OCI-LY7 (cell line): ENCODE measurements at regions not wholly inside any gene's neighbourhood (a gene's known extent, or its start where the extent isn't known, plus 50 kb on each side); places are given as distances from the start of the nearest gene placed in this dataset.

Experiments used
- BruUV-seq: library from RNA; stranded (reverse); fragments of 400-500 nt; replicated peaks from 2 replicates; lab custom pipeline; 2021; lab: Mats Ljungman, UMichigan
- CTCF ChIA-PET: fragments of 300-600 bp; sonication (Branson Sonifier 250); formaldehyde crosslinking; loops from one replicate; lab custom pipeline; 2022; ENCODE audit warnings: antibody characterized with exemption; ENCODE audit not compliant: unreplicated experiment; lab: Charles Lee
- POLR2A ChIA-PET: fragments of 300-600 bp; sonication (Branson Sonifier 250); formaldehyde crosslinking; loops from one replicate; lab custom pipeline; 2022; ENCODE audit warnings: antibody characterized with exemption; lab: Charles Lee
- DNase-seq: peaks from one replicate; pipeline ENCODE4 v3.0.0-alpha.2; 2015; ENCODE audit warnings: low spot score
- H2AFZ ChIP-seq: fragments of 200-600 bp; sonication (generic), shearing (Covaris generic); 2 replicates; pipeline ENCODE4 v1.6.1; 2014; ENCODE audit warnings: mild to moderate bottlenecking, antibody characterized with exemption, low read length, moderate library complexity
- H3K27ac ChIP-seq: fragments of 200-600 bp; sonication (generic); 2 replicates; pipeline ENCODE4 v1.5.1; 2014; ENCODE audit warnings: mixed run types, low read depth, mild to moderate bottlenecking, moderate library complexity, low read length, inconsistent platforms; ENCODE audit not compliant: poor library complexity, severe bottlenecking
- H3K36me3 ChIP-seq: fragments of 200-600 bp; sonication (generic); 2 replicates; pipeline ENCODE4 v1.6.1; 2014; ENCODE audit warnings: mild to moderate bottlenecking, antibody characterized with exemption, low read length, moderate library complexity, mixed read lengths; ENCODE audit not compliant: insufficient read depth
- H3K4me1 ChIP-seq: fragments of 200-600 bp; sonication (generic); 2 replicates; pipeline ENCODE4 v1.5.1; 2014; ENCODE audit warnings: mild to moderate bottlenecking, low read length; ENCODE audit not compliant: insufficient read depth, poor library complexity, severe bottlenecking
- H3K4me2 ChIP-seq: fragments of 200-600 bp; sonication (generic); 2 replicates; pipeline ENCODE4 v1.6.1; 2014; ENCODE audit warnings: mild to moderate bottlenecking, low read length
- H3K4me3 ChIP-seq: fragments of 200-600 bp; sonication (generic); 2 replicates; pipeline ENCODE4 v1.5.1; 2014; ENCODE audit warnings: mild to moderate bottlenecking, low read depth, low read length; ENCODE audit not compliant: poor library complexity, severe bottlenecking
- H3K79me2 ChIP-seq: fragments of 200-600 bp; sonication (generic); 2 replicates; pipeline ENCODE4 v1.6.1; 2016; ENCODE audit warnings: low read depth, mild to moderate bottlenecking, low read length, moderate library complexity, mixed read lengths; ENCODE audit not compliant: insufficient read depth
- H3K9me2 ChIP-seq: fragments of 200-600 bp; sonication (generic); 2 replicates; pipeline ENCODE4 v1.6.1; 2016; ENCODE audit warnings: mild to moderate bottlenecking, low read length, mixed read lengths; ENCODE audit not compliant: insufficient read depth
- H3K9me3 ChIP-seq: fragments of 200-600 bp; sonication (generic); 2 replicates; pipeline ENCODE4 v1.6.1; 2014; ENCODE audit warnings: mild to moderate bottlenecking, mixed run types, low read length, mixed read lengths
- H4K20me1 ChIP-seq: fragments of 200-600 bp; sonication (generic); 2 replicates; pipeline ENCODE4 v1.6.1; 2014; ENCODE audit warnings: mild to moderate bottlenecking, antibody characterized with exemption, low read length, moderate library complexity, mixed read lengths; ENCODE audit not compliant: insufficient read depth
- EZH2phosphoT487 ChIP-seq: fragments of 200-600 bp; sonication (generic); IDR thresholded peaks from 2 replicates; pipeline ENCODE4 v1.6.1; 2018; ENCODE audit warnings: low read depth, borderline replicate concordance, mild to moderate bottlenecking, mixed run types, antibody characterized with exemption, low read length, moderate library complexity, mixed read lengths
- intact Hi-C: fragments of 100-400 bp; cut with micrococcal nuclease; formaldehyde crosslinking; loops from one replicate; pipeline ENCODE4 v1.10.0; 2022; ENCODE audit not compliant: unreplicated experiment
- TF ChIP-seq, protein P1 (sequence below): fragments of 200-600 bp; sonication (generic); conservative IDR thresholded peaks from 2 replicates; pipeline ENCODE4 v1.5.1; 2014; ENCODE audit warnings: mild to moderate bottlenecking, antibody characterized with exemption, low read length, moderate library complexity, mixed read lengths

DNA sequence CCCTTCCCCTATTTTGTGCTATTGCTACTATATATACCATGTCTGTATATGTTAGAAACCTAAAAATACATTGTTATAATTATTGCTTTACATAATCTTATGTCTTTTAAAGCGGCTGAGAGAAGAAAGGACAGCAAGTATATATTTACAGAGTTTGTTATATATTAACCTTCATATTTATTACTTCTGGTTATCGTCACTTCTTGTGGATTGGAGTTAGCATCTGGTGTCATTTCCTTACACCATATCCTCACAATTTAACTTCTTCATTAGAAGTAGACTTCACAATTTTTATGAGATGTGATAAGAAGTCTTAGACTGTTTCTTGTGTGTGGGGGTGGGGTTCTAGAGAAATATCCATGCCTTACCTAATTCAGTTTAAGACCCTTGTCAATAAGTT, 123.1 kb downstream of the ATXN3L start:
- CTCF ChIA-PET, result no interaction called here
- no TSS peak for BruUV-seq
- no peaks in the 10 kb centered on the region for H4K20me1 ChIP-seq

DNA sequence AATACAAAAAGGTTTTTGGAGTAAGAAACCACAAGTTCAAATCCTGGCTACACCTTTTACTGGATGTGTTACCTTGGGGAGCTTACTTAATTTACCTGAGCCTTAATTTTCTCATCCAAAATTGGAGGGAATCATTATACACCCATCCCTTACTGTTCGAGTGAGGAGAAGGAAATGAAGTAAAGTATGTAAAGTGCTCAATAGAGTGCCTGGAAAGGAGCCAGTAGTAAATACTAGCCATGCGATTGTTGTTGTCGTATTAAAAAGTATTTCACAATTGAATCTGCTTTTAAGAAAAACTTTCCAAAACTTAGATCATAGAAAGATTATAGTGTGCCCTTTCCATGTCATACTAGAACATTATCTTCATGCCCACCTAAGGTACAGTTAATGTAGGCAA, 124.5 kb downstream of the ATXN3L start:
- H3K9me2 ChIP-seq, result no peaks in the 10 kb centered on the region
- ChIA-PET POLR2A (no interaction called here), CTCF (no interaction called here)
- no peaks in the 10 kb centered on the region for H3K9me3 ChIP-seq
- no peak overlapping the region for H3K4me2 ChIP-seq
- no peak overlapping the region for H3K4me3 ChIP-seq
- DNase-seq, result no peak
- H3K27ac ChIP-seq, result no peak overlapping the region
- H4K20me1 ChIP-seq, result no peaks in the 10 kb centered on the region
- H3K4me1 ChIP-seq, result peaks cover 15% of the 10 kb centered on the region
- no peaks in the 10 kb centered on the region for H3K36me3 ChIP-seq
- BruUV-seq, result no TSS peak
- no peaks in the 10 kb centered on the region for H3K79me2 ChIP-seq
- no peak overlapping the region for H2AFZ ChIP-seq
- no peak for TF ChIP-seq EZH2phosphoT487
- TF ChIP-seq, protein P1, sequence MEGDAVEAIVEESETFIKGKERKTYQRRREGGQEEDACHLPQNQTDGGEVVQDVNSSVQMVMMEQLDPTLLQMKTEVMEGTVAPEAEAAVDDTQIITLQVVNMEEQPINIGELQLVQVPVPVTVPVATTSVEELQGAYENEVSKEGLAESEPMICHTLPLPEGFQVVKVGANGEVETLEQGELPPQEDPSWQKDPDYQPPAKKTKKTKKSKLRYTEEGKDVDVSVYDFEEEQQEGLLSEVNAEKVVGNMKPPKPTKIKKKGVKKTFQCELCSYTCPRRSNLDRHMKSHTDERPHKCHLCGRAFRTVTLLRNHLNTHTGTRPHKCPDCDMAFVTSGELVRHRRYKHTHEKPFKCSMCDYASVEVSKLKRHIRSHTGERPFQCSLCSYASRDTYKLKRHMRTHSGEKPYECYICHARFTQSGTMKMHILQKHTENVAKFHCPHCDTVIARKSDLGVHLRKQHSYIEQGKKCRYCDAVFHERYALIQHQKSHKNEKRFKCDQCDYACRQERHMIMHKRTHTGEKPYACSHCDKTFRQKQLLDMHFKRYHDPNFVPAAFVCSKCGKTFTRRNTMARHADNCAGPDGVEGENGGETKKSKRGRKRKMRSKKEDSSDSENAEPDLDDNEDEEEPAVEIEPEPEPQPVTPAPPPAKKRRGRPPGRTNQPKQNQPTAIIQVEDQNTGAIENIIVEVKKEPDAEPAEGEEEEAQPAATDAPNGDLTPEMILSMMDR, result no peak
- intact Hi-C loops, result no loop called here

More for the DNA sequence above, 123.1 kb downstream of the ATXN3L start:
- no peak for TF ChIP-seq EZH2phosphoT487
- TF ChIP-seq, protein P1, result no peak
- no peak for DNase-seq
- Histone ChIP-seq H2AFZ (no peak overlapping the region), H3K27ac (no peak overlapping the region), H3K36me3 (no peaks in the 10 kb centered on the region), H3K4me3 (no peak overlapping the region), H3K9me2 (no peaks in the 10 kb centered on the region), H3K9me3 (no peaks in the 10 kb centered on the region), H3K4me1 (peaks cover 15% of the 10 kb centered on the region), H3K79me2 (no peaks in the 10 kb centered on the region), H3K4me2 (no peak overlapping the region)
- intact Hi-C loops, result no loop called here
- POLR2A ChIA-PET, result interaction anchor here (0.7 kb wide), 1 partner anchor 832 kb away, joined by 3 read pairs; no protein-coding TSS in a partner anchor

DNA sequence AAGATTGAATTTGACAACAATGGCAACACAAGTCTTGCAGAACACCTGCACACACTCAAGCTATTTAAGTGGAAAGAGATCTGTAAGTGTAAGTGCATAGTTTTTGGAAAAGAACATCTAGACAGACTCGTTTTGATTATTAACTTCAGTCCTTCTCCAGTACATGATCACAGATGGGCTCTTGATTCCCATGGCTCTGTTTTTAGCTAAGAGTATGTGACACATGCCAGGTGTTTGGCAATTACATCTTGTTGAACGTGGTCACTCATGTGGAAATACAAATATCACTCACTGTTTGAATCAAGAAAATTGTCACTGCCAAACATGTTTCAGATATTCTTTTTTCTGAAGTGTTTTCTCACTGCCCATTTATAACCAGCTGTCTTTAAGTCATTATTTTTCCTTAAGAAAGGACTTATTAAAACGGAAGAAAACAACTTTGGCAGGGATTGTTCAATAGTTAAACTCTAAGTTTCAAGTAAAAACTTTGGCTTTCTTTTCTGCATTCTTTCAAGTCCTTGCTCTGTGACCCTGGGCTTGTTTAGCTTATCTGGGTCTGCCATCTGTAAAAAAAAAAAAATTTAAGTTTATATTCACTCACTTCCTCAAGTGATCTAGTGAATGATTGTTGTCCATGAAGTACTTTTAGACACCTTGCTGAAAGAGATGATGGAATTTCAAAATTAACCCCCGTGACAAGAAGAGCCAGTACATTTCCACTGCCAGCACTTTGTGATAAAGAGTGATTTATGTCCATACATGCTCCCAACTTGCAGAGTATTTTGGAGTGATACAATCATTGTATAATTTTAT, 125.4 kb downstream of the ATXN3L start:
- Histone ChIP-seq H4K20me1 (no peaks in the 10 kb centered on the region), H2AFZ (peak overlapping the region; percentile 46; the same call in 1 of the 2 replicates), H3K4me3 (no peak overlapping the region), H3K79me2 (no peaks in the 10 kb centered on the region), H3K4me2 (peak overlapping the region; percentile 14), H3K9me2 (no peaks in the 10 kb centered on the region), H3K4me1 (peaks cover 15% of the 10 kb centered on the region), H3K36me3 (no peaks in the 10 kb centered on the region), H3K9me3 (no peaks in the 10 kb centered on the region), H3K27ac (peak overlapping the region; percentile 1)
- ChIA-PET POLR2A (interaction anchor here (0.7 to 0.8 kb wide), 3 partner anchors 18 to 631 kb away, joined by 3 to 5 read pairs (median 3); no protein-coding TSS in a partner anchor), CTCF (no interaction called here)
- TF ChIP-seq EZH2phosphoT487, result no peak
- TF ChIP-seq, protein P1, result no peak
- DNase-seq, result peak; percentile 42
- no TSS peak for BruUV-seq
- intact Hi-C loops, result loop anchor here (5.0 kb wide), 1 partner anchor 247 kb away; no protein-coding TSS in a partner anchor
